Gastroesophageal sphincter (tissue), 3 donors: ENCODE measurements at regions not wholly inside any gene's neighbourhood (a gene's known extent, or its start where the extent isn't known, plus 50 kb on each side); places are given as distances from the start of the nearest gene placed in this dataset.

Experiments
- CTCF ChIP-seq, 4 experiments: fragments of 200-600 bp in 2 of 4; fragments of 450-650 bp in 2 of 4; sonication (generic) in 1 of 4; IDR thresholded peaks; one replicate each; pipeline ENCODE4 v1.5.1; 2017 to 2019; ENCODE audit warnings: antibody characterized with exemption in 4 of 4, mild to moderate bottlenecking in 2 of 4, moderate library complexity in 2 of 4
- EP300 ChIP-seq: sonication (generic); formaldehyde crosslinking; IDR thresholded peaks from one replicate; pipeline ENCODE4 v1.6.1; 2017; ENCODE audit warnings: antibody characterized with exemption, mild to moderate bottlenecking
- POLR2A ChIP-seq, 2 donors: fragments of 450-650 bp; IDR thresholded peaks; one replicate each; pipeline ENCODE4 v1.6.1; 2017; ENCODE audit warnings: antibody characterized with exemption in 2 of 2, mild to moderate bottlenecking in 2 of 2, moderate library complexity in 1 of 2
- POLR2AphosphoS5 ChIP-seq: sonication (generic); formaldehyde crosslinking; IDR thresholded peaks from one replicate; pipeline ENCODE4 v1.6.1; 2017; ENCODE audit warnings: antibody characterized with exemption

- no peak for TF ChIP-seq POLR2A (IDR thresholded peaks at IDR 0.05)
- no peak for TF ChIP-seq CTCF (IDR thresholded peaks at IDR 0.05)
- no peak for TF ChIP-seq POLR2AphosphoS5
- no peak for TF ChIP-seq EP300
These were observed 343.5 kb downstream of the UQCRFS1 start for GRCh38 chr19:28869459-28869858.
